ENCODE measurements at regions not wholly inside any gene's neighbourhood (a gene's known extent, or its start where the extent isn't known, plus 50 kb on each side); places are given as distances from the start of the nearest gene placed in this dataset.
"Not testable (repeated sequence)": the region's sequence is repeated elsewhere in the genome, so short reads cannot be mapped to it uniquely, and the experiment has no call there.

GRCh38 chr10:9851808-9852207 is 1165.9 kb upstream of the CELF2 start:
- in situ Hi-C loops (cut with HindIII; ENCODE audit: low sequenced_read_pairs), result no loop called here
- no peak for DNase-seq (ENCODE audit: low spot score)

GRCh38 chr10:9853405-9854355 is 1164.0 kb upstream of the CELF2 start:
- in situ Hi-C loops (cut with HindIII; ENCODE audit: low sequenced_read_pairs), result no loop called here

GRCh38 chr10:9855451-9855850 is 1162.2 kb upstream of the CELF2 start:
- in situ Hi-C loops (cut with HindIII; ENCODE audit: low sequenced_read_pairs); DNase-seq (ENCODE audit: low spot score): not testable (repeated sequence)

More at GRCh38 chr10:9853405-9854355, 1164.0 kb upstream of the CELF2 start:
- peak; percentile 90 for DNase-seq (ENCODE audit: low spot score)

- in situ Hi-C loops (cut with HindIII; ENCODE audit: low sequenced_read_pairs), result no loop called here
- DNase-seq (ENCODE audit: low spot score), result no peak
Observed at GRCh38 chr10:9858816-9859215, 1158.9 kb upstream of the CELF2 start.

DNA sequence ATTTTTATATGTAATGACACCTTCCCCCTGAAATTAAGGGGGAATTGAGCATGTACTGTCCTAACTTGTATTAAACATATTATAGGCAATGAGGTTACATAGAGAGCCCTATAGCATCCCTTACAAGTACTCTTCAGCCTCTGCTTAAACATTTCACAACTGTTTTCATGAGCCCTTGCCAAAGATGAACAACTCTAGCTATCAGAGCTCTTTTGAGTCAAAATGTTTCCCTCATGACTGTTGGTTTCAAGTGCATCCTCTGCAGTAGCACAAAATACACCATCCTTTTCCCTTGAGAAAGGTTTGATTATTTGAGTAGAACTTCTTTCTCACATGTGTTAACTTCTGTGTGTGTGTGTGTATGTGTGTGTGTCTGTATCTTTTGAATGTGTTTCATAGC is 1157.6 kb upstream of the CELF2 start:
- DNase-seq (ENCODE audit: low spot score), result no peak
- in situ Hi-C loops (cut with HindIII; ENCODE audit: low sequenced_read_pairs), result no loop called here

DNA sequence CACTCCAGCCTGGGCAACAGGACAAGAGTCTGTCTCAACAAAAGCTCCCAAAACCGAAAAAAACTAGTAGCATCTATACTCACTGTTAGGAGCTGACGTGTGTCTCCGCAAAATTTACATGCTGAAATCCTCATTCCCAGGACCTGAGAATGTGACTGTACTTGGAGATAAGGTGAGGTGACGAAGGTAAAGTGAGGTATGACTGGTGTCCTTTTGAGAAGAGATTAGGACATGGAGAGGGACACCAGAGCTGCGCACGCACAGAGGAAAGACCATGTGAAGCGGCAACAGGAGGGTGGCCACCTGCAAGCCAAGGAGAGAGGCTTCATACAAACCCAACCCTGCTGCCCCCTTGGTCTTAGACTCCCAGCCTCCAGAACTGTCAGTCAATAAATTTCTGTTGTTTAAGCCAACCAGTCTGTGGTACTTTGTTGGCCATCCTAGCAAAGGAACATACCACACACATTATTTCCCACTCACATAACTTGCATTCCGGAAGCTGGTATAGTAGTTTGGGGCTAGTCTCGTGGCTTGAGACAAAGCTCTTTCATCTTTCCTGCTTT is 1154.0 kb upstream of the CELF2 start:
- DNase-seq (ENCODE audit: low spot score), result no peak
- in situ Hi-C loops (cut with HindIII; ENCODE audit: low sequenced_read_pairs), result no loop called here

GRCh38 chr10:9868499-9868898 is 1149.2 kb upstream of the CELF2 start:
- DNase-seq (ENCODE audit: low spot score), result peak; percentile 90
- in situ Hi-C loops (cut with HindIII; ENCODE audit: low sequenced_read_pairs), result no loop called here

GRCh38 chr10:9869205-9869604 is 1148.5 kb upstream of the CELF2 start:
- no peak for DNase-seq (ENCODE audit: low spot score)
- in situ Hi-C loops (cut with HindIII; ENCODE audit: low sequenced_read_pairs), result no loop called here

- in situ Hi-C loops (cut with HindIII; ENCODE audit: low sequenced_read_pairs), result no loop called here
- peak; percentile 78 for DNase-seq (ENCODE audit: low spot score)
Observed at GRCh38 chr10:9869606-9870176, 1148.0 kb upstream of the CELF2 start.

DNA sequence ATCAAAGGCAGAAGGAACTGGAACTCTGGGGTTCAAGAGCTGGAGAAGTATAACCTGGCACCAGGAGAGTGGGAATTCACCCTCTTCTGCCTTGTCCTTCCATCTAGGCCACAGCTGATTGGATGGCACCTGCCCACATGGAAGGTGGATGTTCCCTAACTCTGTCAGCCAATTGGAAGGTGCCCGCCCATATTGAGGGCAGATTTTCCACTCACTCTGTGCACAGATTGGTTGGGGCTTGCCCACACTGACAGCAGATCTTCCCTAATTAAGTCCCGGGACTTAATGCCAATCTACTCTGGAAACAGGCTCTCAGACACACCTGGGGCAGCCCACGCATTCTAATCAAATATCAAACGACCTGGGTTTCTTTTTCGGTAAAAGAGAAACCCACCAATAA is 1142.3 kb upstream of the CELF2 start:
- no peak for DNase-seq (ENCODE audit: low spot score)
- in situ Hi-C loops (cut with HindIII; ENCODE audit: low sequenced_read_pairs), result no loop called here

- no peak for DNase-seq (ENCODE audit: low spot score)
- in situ Hi-C loops (cut with HindIII; ENCODE audit: low sequenced_read_pairs), result no loop called here
Observed at GRCh38 chr10:9877978-9878377, 1139.7 kb upstream of the CELF2 start.

GRCh38 chr10:9878383-9878782 is 1139.3 kb upstream of the CELF2 start:
- no peak for DNase-seq (ENCODE audit: low spot score)
- in situ Hi-C loops (cut with HindIII; ENCODE audit: low sequenced_read_pairs), result no loop called here

DNA sequence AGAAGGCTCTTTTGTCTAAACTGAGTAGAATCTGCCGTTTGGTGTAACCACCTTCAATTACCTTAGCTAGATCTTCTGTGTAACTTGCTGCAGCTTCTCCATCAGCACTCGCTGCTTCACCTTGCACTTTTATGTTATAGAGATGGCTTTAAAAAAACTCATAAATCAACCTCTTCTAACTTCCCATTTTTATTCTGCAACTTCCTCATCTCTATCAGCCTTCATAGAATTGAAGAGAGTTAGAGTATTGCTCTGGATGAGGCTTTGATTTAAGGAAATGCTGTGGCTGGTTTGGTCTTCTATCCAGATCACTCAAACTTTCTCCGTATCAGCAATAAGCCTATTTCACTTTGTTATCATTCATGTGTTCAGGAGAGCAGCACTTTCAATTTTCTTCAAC is 1131.9 kb upstream of the CELF2 start:
- DNase-seq (ENCODE audit: low spot score), result no peak
- in situ Hi-C loops (cut with HindIII; ENCODE audit: low sequenced_read_pairs), result no loop called here

DNA sequence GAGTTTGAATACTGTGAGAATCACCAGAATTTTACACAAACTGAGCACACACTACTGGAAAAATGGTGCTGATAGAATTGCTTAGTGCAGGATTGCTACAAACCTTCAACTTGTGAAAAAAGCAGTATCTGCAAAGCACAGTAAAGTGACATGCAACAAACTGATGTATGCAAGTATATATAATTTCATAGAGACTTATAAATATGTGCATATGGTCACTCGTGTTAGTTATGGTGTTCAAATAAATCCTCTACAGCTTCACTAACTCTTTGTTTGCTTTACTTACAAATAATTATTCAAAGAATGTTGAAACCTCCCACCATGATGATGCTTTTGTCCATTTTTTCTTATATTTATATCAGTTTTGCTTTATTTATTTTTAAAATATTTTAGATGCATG is 1130.9 kb upstream of the CELF2 start:
- in situ Hi-C loops (cut with HindIII; ENCODE audit: low sequenced_read_pairs), result no loop called here
- no peak for DNase-seq (ENCODE audit: low spot score)

- no peak for DNase-seq (ENCODE audit: low spot score)
- in situ Hi-C loops (cut with HindIII; ENCODE audit: low sequenced_read_pairs), result no loop called here
Observed at GRCh38 chr10:9895453-9895852, 1122.2 kb upstream of the CELF2 start.

GRCh38 chr10:9895981-9896380 is 1121.7 kb upstream of the CELF2 start:
- in situ Hi-C loops (cut with HindIII; ENCODE audit: low sequenced_read_pairs), result no loop called here
- no peak for DNase-seq (ENCODE audit: low spot score)

DNA sequence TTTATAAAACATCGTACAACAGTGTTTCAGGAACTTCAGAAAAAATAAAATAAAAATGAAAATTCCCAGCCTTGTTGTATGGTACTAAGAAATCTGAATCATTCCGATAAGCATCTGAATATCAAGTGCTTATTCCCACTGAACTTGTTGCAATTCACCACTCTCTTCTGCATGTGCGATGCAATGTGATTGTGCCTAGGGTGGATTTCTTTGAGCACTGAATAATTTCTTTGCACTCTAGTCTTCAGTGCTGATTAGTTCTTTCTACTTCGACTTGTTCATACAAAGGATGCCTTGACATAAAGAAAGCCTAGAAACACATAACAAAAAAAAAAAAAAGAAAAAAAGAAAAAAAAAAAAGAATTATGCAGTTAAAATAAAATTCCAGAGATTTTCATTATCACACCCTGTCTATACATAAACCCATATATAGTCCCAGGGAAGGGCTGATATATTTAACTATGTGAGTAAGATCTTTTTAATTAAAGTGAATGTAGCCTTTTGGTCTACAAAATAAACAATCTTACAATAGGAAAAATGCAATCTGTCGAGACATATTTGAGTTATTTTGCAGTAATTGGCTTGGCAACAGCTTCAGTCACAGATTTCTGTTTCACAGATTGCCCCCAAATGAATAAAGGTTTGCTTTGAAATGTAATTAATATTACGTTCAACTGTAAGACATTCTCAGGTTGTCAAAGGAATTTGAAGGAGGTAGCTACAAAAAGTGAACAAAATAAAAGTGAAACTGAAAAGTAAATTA is 1118.9 kb upstream of the CELF2 start:
- in situ Hi-C loops (cut with HindIII; ENCODE audit: low sequenced_read_pairs), result no loop called here
- DNase-seq (ENCODE audit: low spot score), result peak; percentile 32

DNA sequence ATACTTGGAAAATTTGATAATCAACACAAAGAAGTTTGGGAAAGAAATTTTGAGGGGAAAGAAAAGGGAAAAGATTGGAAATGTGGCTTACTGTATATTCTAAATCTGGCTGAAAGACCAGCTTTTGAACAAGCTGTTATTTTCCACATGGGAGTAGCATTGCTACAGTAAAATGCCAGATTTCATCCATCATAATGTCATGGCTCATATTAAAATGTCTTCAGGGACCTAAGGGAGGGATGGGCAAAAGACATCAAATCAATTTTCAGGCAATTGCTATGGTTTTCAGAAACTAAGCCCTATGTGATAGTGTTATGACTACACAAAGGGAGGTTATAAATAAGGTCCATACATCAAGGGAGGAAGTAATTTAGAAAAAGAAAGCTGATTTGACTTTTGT is 1116.9 kb upstream of the CELF2 start:
- in situ Hi-C loops (cut with HindIII; ENCODE audit: low sequenced_read_pairs), result no loop called here
- no peak for DNase-seq (ENCODE audit: low spot score)

- DNase-seq (ENCODE audit: low spot score), result no peak
- in situ Hi-C loops (cut with HindIII; ENCODE audit: low sequenced_read_pairs), result no loop called here
Observed at GRCh38 chr10:9901971-9902370, 1115.7 kb upstream of the CELF2 start.

GRCh38 chr10:9910446-9910845 is 1107.2 kb upstream of the CELF2 start:
- in situ Hi-C loops (cut with HindIII; ENCODE audit: low sequenced_read_pairs), result no loop called here
- DNase-seq (ENCODE audit: low spot score), result no peak
